Neuronal stem cell (in vitro differentiated cells): ENCODE measurements at regions not wholly inside any gene's neighbourhood (a gene's known extent, or its start where the extent isn't known, plus 50 kb on each side); places are given as distances from the start of the nearest gene placed in this dataset.

Source experiments
- DNase-seq: peaks from one replicate; pipeline ENCODE4 v3.0.0-alpha.2; 2013; ENCODE audit warnings: low spot score
- H2AFZ ChIP-seq: one replicate; pipeline ENCODE4 v1.6.1; 2013; ENCODE audit warnings: mild to moderate bottlenecking, low read length, inconsistent platforms
- H2AK5ac ChIP-seq: 2 replicates; pipeline ENCODE4 v1.6.1; 2013; ENCODE audit warnings: low read depth, mild to moderate bottlenecking, inconsistent platforms, low read length, moderate library complexity, mixed read lengths
- H2BK120ac ChIP-seq: 2 replicates; pipeline ENCODE4 v1.6.1; 2013; ENCODE audit warnings: low read depth, mild to moderate bottlenecking, inconsistent platforms, low read length, moderate library complexity, mixed read lengths
- H2BK12ac ChIP-seq: one replicate; pipeline ENCODE4 v1.6.1; 2013; ENCODE audit warnings: low read length, inconsistent platforms
- H2BK15ac ChIP-seq: 2 replicates; pipeline ENCODE4 v1.6.1; 2013; ENCODE audit warnings: mild to moderate bottlenecking, low read length, inconsistent platforms, mixed read lengths
- H2BK5ac ChIP-seq: one replicate; pipeline ENCODE4 v1.6.1; 2013; ENCODE audit warnings: inconsistent platforms, mild to moderate bottlenecking, low read length, moderate library complexity
- H3K14ac ChIP-seq: one replicate; pipeline ENCODE4 v1.6.1; 2013; ENCODE audit warnings: low read length, inconsistent platforms
- H3K18ac ChIP-seq: 2 replicates; pipeline ENCODE4 v1.6.1; 2013; ENCODE audit warnings: low read length, inconsistent platforms
- H3K23ac ChIP-seq: 2 replicates; pipeline ENCODE4 v1.6.1; 2013; ENCODE audit warnings: low read depth, mild to moderate bottlenecking, mixed read lengths, low read length, inconsistent platforms; ENCODE audit not compliant: poor library complexity
- H3K27ac ChIP-seq: replicated peaks from 3 replicates; pipeline ENCODE4 v1.5.1; 2013; ENCODE audit warnings: low read length, inconsistent platforms
- H3K27me3 ChIP-seq, 3 experiments: 2 replicates each; pipeline ENCODE4 v1.6.1; 2013; ENCODE audit warnings: low read length in 3 of 3, mild to moderate bottlenecking in 2 of 3, inconsistent platforms in 1 of 3, low read depth in 1 of 3, mixed read lengths in 1 of 3, moderate library complexity in 1 of 3; ENCODE audit not compliant: control insufficient read depth in 3 of 3, insufficient read depth in 3 of 3
- H3K36me3 ChIP-seq, 2 donors: replicated peaks in 1 of 2; 2 replicates each; pipeline ENCODE4 v1.6.1; 2013; ENCODE audit warnings: low read length in 2 of 2; ENCODE audit not compliant: control insufficient read depth in 2 of 2, insufficient read depth in 2 of 2
- H3K4ac ChIP-seq: 2 replicates; pipeline ENCODE4 v1.6.1; 2013; ENCODE audit warnings: inconsistent platforms, mild to moderate bottlenecking, low read length, moderate library complexity
- H3K4me1 ChIP-seq, 2 donors: 1 replicate in 1 of 2; 2 replicates in 1 of 2; pipeline ENCODE4 v1.6.1; 2013; ENCODE audit warnings: low read length in 2 of 2, low read depth in 1 of 2; ENCODE audit not compliant: control insufficient read depth in 2 of 2, insufficient read depth in 1 of 2
- H3K4me2 ChIP-seq: one replicate; pipeline ENCODE4 v1.6.1; 2013; ENCODE audit warnings: mild to moderate bottlenecking, low read length, inconsistent platforms; ENCODE audit not compliant: insufficient read depth, poor library complexity, severe bottlenecking
- H3K4me3 ChIP-seq, 2 donors: 2 replicates each; pipeline ENCODE4 v1.5.1; 2013; ENCODE audit warnings: low read length in 2 of 2, mild to moderate bottlenecking in 2 of 2, inconsistent platforms in 1 of 2, moderate library complexity in 1 of 2
- H3K79me1 ChIP-seq: one replicate; pipeline ENCODE4 v1.6.1; 2013; ENCODE audit warnings: low read depth, mild to moderate bottlenecking, inconsistent platforms, low read length, moderate library complexity
- H3K9ac ChIP-seq: one replicate; pipeline ENCODE4 v1.6.1; 2013; ENCODE audit warnings: mild to moderate bottlenecking, low read depth, low read length, inconsistent platforms; ENCODE audit not compliant: poor library complexity
- H3K9me3 ChIP-seq, 2 donors: replicated peaks in 1 of 2; 2 replicates each; pipeline versions ENCODE3 to v1.6.1; 2013; ENCODE audit warnings: low read length in 2 of 2, mild to moderate bottlenecking in 2 of 2, inconsistent platforms in 1 of 2, low read depth in 1 of 2, mixed read lengths in 1 of 2, moderate library complexity in 1 of 2; ENCODE audit not compliant: control insufficient read depth in 2 of 2, insufficient read depth in 1 of 2
- H4K8ac ChIP-seq: one replicate; pipeline ENCODE4 v1.6.1; 2013; ENCODE audit warnings: low read depth, mild to moderate bottlenecking, inconsistent platforms, low read length, moderate library complexity
- H4K91ac ChIP-seq: one replicate; pipeline ENCODE4 v1.6.1; 2013; ENCODE audit warnings: low read length, low read depth, mild to moderate bottlenecking, inconsistent platforms; ENCODE audit not compliant: poor library complexity
- WGBS, 2 donors: extraction: QIAGEN DNeasy Blood & Tissue Kit; methylation state at CpG; one replicate each; pipeline ENCODE4 v1.1.7; 2013; ENCODE audit warnings: missing lambda C conversion rate in 2 of 2, mixed read lengths in 1 of 2; ENCODE audit not compliant: insufficient read length in 2 of 2, insufficient replicate concordance in 1 of 2; ENCODE audit errors: extremely low coverage in 2 of 2; 5-methylcytosine and 5-hydroxymethylcytosine counted together

GRCh38 chrX:45747905-45748304 is 547.2 kb upstream of the DIPK2B start:
- Histone ChIP-seq H3K14ac (no peak overlapping the region), H2AFZ (no peak overlapping the region), H4K91ac (no peak overlapping the region), H2BK5ac (no peak overlapping the region), H3K79me1 (no peaks in the 10 kb centered on the region), H3K9ac (no peak overlapping the region), H3K4me1 (peaks cover 0 to 2% of the 10 kb centered on the region in 2 donors), H3K27ac (no peak overlapping the region), H4K8ac (no peak overlapping the region), H3K9me3 (no peaks in the 10 kb centered on the region), H2BK12ac (no peak overlapping the region), H2AK5ac (no peak overlapping the region), H3K18ac (no peak overlapping the region), H3K4ac (no peak overlapping the region), H2BK120ac (no peak overlapping the region), H3K36me3 (peaks cover 0 to 40% of the 10 kb centered on the region in 2 donors), H2BK15ac (no peak overlapping the region), H3K27me3 (no peaks in the 10 kb centered on the region), H3K4me2 (no peak overlapping the region), H3K4me3 (no peak overlapping the region), H3K23ac (no peak overlapping the region)
- no peak for DNase-seq
- no CpG with 5 or more reads among the region's 4 CpGs for WGBS, 2 donors

- H2AFZ ChIP-seq, result no peak overlapping the region
- H3K4me1 ChIP-seq, result no peaks in the 10 kb centered on the region
- H3K18ac ChIP-seq, result no peak overlapping the region
- no peak overlapping the region for H2BK12ac ChIP-seq
- H4K8ac ChIP-seq, result no peak overlapping the region
- DNase-seq, result no peak
- H3K4ac ChIP-seq, result no peak overlapping the region
- no peaks in the 10 kb centered on the region for H3K9me3 ChIP-seq
- no peak overlapping the region for H3K4me2 ChIP-seq
- H3K27me3 ChIP-seq, result no peaks in the 10 kb centered on the region
- no peak overlapping the region for H3K4me3 ChIP-seq
- H3K27ac ChIP-seq, result no peak overlapping the region
- no peak overlapping the region for H2BK120ac ChIP-seq
- H2AK5ac ChIP-seq, result no peak overlapping the region
- H3K9ac ChIP-seq, result no peak overlapping the region
- no peak overlapping the region for H3K14ac ChIP-seq
- no peak overlapping the region for H2BK15ac ChIP-seq
- no peak overlapping the region for H3K23ac ChIP-seq
- no peaks in the 10 kb centered on the region for H3K79me1 ChIP-seq
- H3K36me3 ChIP-seq, result peaks cover 0 to 36% of the 10 kb centered on the region in 2 donors
- no peak overlapping the region for H2BK5ac ChIP-seq
- H4K91ac ChIP-seq, result no peak overlapping the region
Measured at GRCh38 chrX:45745479-45745878, 544.8 kb upstream of the DIPK2B start.

- H2AFZ ChIP-seq, result no peak overlapping the region
- H3K4me3 ChIP-seq, result no peak overlapping the region
- no peak overlapping the region for H3K27ac ChIP-seq
- no peak overlapping the region for H2BK120ac ChIP-seq
- no CpG with 5 or more reads among the region's 6 CpGs for WGBS, 2 donors
- H3K18ac ChIP-seq, result no peak overlapping the region
- H3K14ac ChIP-seq, result no peak overlapping the region
- H3K9me3 ChIP-seq, result no peaks in the 10 kb centered on the region
- H3K4ac ChIP-seq, result no peak overlapping the region
- H3K4me2 ChIP-seq, result no peak overlapping the region
- H4K8ac ChIP-seq, result no peak overlapping the region
- H3K36me3 ChIP-seq, result peaks cover 0 to 34% of the 10 kb centered on the region in 2 donors
- no peak overlapping the region for H3K9ac ChIP-seq
- no peak for DNase-seq
- no peak overlapping the region for H2BK12ac ChIP-seq
- H3K79me1 ChIP-seq, result no peaks in the 10 kb centered on the region
- no peak overlapping the region for H2BK5ac ChIP-seq
- H4K91ac ChIP-seq, result no peak overlapping the region
- no peak overlapping the region for H2AK5ac ChIP-seq
- no peak overlapping the region for H2BK15ac ChIP-seq
- H3K4me1 ChIP-seq, result no peaks in the 10 kb centered on the region
- no peaks in the 10 kb centered on the region for H3K27me3 ChIP-seq
- H3K23ac ChIP-seq, result no peak overlapping the region
Measured at GRCh38 chrX:45743906-45744625, 543.4 kb upstream of the DIPK2B start.

- Histone ChIP-seq H3K18ac (no peak overlapping the region), H2AK5ac (no peak overlapping the region), H3K4ac (no peak overlapping the region), H4K91ac (no peak overlapping the region), H3K36me3 (peaks cover 0 to 34% of the 10 kb centered on the region in 2 donors), H2BK120ac (no peak overlapping the region), H2BK12ac (no peak overlapping the region), H3K14ac (no peak overlapping the region), H3K27ac (no peak overlapping the region), H4K8ac (no peak overlapping the region), H2BK15ac (no peak overlapping the region), H3K9me3 (no peaks in the 10 kb centered on the region), H2BK5ac (no peak overlapping the region), H3K23ac (no peak overlapping the region), H3K27me3 (no peaks in the 10 kb centered on the region), H3K9ac (no peak overlapping the region), H3K4me3 (no peak overlapping the region), H3K79me1 (no peaks in the 10 kb centered on the region), H2AFZ (no peak overlapping the region), H3K4me2 (no peak overlapping the region), H3K4me1 (no peaks in the 10 kb centered on the region)
- DNase-seq, result no peak
- no CpG with 5 or more reads among the region's 5 CpGs for WGBS, 2 donors
Measured at GRCh38 chrX:45743081-45743533, 542.4 kb upstream of the DIPK2B start.
